GM04503 (cell line): ENCODE measurements at regions not wholly inside any gene's neighbourhood (a gene's known extent, or its start where the extent isn't known, plus 50 kb on each side); places are given as distances from the start of the nearest gene placed in this dataset.
"Not testable (repeated sequence)": the region's sequence is repeated elsewhere in the genome, so short reads cannot be mapped to it uniquely, and the experiment has no call there.

Experiments used
- DNase-seq: peaks from one replicate; pipeline ENCODE4 v3.0.0-alpha.2; 2012; ENCODE audit warnings: low read depth

DNA sequence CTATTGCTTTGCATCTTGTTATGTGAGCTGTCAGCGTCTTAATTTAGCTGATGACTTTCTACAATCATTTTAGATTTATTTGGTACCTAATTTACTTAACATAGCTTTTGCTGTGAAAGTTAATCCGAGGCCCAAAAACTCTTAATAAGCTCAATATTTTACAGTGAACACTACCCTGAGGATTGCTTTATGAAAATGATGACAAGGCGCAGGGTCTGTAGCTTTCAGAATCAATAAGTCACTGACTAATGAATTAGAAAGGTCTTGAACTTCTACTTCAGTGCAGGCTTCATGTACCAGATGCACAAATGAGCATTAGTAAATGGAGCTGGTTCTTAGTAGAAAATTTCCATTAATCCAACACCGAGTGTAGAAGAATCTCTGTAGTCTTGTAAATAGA lies 81.4 kb upstream of the ZNF366 start:
- no peak for DNase-seq

GRCh38 chr5:72587661-72588308 lies 80.6 kb upstream of the ZNF366 start:
- DNase-seq: no peak

GRCh38 chr5:72586788-72587530 lies 79.7 kb upstream of the ZNF366 start:
- peak; percentile 22 for DNase-seq

DNA sequence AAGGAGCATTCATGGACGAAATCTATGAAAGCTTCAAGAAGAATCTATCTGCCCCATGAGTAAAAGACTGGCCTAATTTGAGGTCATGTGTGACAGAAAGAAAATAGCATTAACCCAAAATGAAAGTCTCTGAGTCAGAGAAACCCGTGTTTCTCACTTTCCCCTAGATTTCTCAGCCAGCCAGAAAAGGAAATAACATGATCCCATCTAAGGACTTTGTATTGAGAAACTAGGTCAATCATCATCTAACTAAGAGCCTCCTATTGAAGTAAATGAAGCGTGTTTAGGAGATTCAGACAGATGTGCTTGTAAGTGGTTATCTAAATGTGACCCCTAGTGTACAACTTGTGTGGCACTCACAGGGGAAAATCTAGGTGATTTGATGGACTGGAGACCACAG lies 77.3 kb upstream of the ZNF366 start:
- peak; percentile 22 for DNase-seq

DNA sequence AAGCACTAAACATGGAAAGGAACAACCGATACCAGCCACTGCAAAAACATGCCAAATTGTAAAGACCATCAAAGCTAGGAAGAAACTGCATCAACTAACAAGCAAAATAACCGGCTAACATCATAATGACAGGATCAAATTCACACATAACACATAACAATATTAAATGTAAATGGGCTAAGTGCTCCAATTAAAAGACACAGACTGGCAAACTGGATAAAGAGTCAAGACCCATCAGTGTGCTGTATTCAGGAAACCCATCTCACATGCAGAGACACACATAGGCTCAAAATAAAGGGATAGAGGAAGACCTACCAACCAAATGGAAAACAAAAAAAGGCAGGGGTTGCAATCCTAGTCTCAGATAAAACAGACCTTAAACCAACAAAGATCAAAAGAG lies 72.1 kb upstream of the ZNF366 start:
- not testable (repeated sequence) for DNase-seq

DNA sequence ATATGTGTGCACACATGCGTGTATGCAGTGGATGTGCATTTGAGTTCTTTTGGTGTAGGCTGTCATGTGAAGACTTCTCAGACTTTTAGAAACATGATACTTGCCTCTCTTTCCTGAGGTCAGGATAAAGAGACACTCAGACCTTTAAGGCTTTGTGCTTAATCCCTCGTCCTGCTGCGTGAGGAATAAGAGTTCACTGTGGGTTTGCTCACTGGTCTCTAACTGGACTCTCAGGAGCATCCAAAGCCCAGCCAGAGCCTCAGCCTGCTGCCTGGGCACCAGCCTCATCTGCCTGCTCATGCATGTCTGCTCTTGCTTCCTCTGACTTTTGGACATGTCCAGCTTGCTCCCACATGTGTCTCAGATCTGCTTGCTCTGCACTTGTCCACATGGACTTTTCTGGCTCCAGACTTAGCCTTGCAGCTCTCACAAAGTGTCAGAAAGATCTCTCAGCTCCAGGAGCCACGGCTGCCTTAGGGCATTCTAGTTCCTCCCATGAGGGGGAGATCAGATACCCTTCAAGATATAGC lies 65.1 kb upstream of the ZNF366 start:
- no peak for DNase-seq

GRCh38 chr5:72569408-72569944 lies 62.3 kb upstream of the ZNF366 start:
- DNase-seq: no peak

- no peak for DNase-seq
These were observed 59.5 kb upstream of the ZNF366 start for GRCh38 chr5:72566746-72567145.

DNA sequence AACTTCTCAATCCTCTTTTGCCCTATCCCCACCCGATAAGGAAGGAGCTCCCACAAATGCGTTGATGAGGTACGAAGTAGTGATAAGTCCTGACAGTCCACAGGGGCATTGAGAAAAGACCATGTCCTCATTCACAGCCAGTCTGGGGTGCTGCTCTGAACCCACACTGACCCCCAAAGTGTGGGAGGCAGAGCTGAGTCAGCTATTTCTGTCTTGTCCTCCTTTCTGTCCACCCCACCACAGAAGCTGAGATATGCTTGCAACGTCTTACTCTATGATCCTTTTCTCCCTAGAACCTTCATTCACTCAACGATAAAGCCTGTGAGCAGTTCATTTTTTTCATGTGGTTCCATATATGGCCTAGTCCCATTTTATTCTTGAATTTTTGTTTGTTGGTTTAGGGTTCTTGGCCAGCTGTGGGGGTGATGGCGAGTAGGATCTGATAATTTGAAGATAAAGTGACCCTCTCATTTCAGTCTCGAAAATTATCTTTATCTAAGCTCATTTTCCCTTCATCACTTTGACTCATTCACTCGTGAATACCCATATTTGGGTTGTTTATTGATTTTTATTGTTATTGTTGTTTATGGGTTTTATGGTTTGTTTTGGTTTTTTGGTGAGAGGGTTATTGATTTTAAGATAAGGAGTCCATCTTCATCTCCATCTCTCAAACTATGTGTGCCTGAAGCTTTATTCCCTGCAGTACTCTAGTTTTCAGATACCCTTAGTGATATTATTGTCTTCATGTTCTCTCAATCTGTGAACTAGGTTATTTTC lies 58.5 kb upstream of the ZNF366 start:
- DNase-seq: no peak

GRCh38 chr5:72562717-72563116 lies 55.5 kb upstream of the ZNF366 start:
- DNase-seq: no peak

GRCh38 chr5:72561148-72561972 lies 54.1 kb upstream of the ZNF366 start:
- no peak for DNase-seq

DNA sequence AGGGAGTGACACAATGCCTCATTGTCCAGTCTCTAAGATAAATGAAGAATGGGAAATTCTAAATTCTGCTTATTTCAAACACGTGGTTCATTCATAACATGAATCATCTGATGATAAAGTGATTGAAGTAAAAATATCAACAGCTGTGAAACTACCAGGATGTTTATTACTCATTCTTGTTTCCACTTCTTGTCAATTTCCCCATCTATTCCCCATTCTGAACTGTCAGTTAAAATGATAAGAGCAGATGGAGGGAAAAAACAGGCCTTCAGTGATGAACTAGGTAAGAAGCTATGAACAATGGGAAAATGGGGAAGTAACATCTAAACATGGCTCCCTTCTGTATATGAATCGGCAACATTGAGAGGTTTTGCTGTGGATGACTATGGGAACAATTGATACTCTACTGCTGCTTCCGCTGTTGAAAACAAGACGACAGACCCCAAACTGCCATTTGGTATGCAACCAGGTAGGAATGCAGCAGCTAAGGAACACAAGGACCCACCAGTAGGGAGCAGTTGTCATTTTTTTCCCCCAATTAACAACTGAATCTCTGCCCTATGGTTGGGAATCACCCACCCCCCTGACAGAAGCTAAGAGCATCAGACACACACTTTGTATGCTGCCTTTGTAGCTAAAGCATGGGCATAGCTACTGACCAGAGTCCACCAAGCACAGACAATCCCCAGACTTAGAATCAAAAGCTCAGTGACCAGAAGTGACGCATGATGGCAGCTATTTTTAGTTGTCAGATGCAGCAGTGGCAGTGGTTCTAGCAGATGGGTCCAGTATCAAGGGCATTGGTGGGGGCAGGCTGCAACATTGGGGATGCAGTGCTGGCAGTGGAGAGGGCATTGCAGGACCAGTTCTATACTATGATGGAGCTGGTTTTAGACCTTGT lies 52.9 kb upstream of the ZNF366 start:
- no peak for DNase-seq

- no peak for DNase-seq
These were observed 51.2 kb upstream of the ZNF366 start for GRCh38 chr5:72558383-72558782.

- no peak for DNase-seq
These were observed 50.8 kb upstream of the ZNF366 start for GRCh38 chr5:72558046-72558336.

DNA sequence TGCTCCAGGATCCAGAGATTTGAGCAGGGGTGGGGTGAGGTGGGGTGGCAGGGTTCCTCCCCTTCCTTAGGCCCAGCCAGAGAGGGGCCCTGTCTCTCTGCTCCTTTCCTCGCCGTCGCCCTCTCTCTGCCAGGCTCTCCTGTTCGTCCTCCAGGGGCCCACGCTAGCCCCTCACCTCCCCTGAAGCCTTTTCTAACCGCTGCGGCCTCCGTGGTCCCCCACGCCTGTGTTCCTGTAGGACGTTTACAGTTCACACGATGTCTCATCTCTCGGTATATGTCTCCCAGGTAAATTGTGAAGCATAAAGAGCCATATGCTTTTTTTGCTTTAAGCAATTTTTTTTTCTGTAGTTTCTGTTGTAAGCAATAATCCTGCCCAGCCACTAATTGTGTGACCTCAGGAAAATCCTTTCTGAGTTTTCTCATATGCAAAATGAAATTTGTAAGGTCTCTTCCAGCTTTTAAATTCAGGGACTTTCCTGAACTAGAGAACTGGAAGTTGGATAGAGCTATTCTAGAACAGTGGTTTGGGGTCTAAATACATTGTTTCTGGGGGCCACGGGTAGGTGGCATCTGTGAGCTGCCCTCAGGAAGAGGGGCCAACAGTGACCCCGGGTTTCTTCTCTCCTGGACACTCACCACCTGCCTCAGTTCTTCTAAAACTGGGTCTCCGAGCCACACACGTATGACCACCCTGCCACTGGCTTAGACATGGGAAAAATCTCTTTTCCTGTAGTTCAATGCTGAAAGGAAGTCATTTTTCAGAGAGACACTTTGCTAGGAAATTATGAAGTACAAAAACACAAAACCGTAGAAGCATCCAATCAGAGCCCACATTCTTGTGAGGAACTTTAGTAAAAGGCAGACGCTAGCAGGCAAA lies 50.2 kb upstream of the ZNF366 start:
- no peak for DNase-seq
